Activated T-cell treated with anti-CD3 and anti-CD28 coated beads, Interleukin-2, amount 50 U/mL, for 72 hours (primary cell): ENCODE measurements at regions not wholly inside any gene's neighbourhood (a gene's known extent, or its start where the extent isn't known, plus 50 kb on each side); places are given as distances from the start of the nearest gene placed in this dataset.
"Not testable (repeated sequence)": the region's sequence is repeated elsewhere in the genome, so short reads cannot be mapped to it uniquely, and the experiment has no call there.

ENCODE experiments used
- ATAC-seq, 2 donors: fragments of 150-1000 bp; cut with Tn5 transposase; replicated peaks in 1 of 2; 2 replicates each; pipeline ENCODE4 v1.10.0; 2021; ENCODE audit warnings: moderate library complexity in 2 of 2, mild to moderate bottlenecking in 1 of 2
- DNase-seq, 2 donors: peaks; one replicate each; pipeline ENCODE4 v3.0.0; 2021 to 2022; ENCODE audit warnings: mixed read lengths in 1 of 2
- H3K27ac Mint-ChIP-seq: one replicate; pipeline ENCODE4 v1.8.0; 2022; ENCODE audit warnings: mild to moderate bottlenecking, moderate library complexity, mixed read lengths
- H3K27me3 Mint-ChIP-seq: one replicate; pipeline ENCODE4 v1.8.0; 2022; ENCODE audit warnings: low read depth, mixed read lengths
- H3K36me3 Mint-ChIP-seq, 2 donors: one replicate each; pipeline ENCODE4 v1.8.0; 2022; ENCODE audit warnings: mixed read lengths in 2 of 2, mild to moderate bottlenecking in 1 of 2; ENCODE audit not compliant: insufficient read depth in 2 of 2
- H3K4me1 Mint-ChIP-seq: one replicate; pipeline ENCODE4 v1.8.0; 2022; ENCODE audit warnings: low read depth, mixed read lengths
- H3K4me3 Mint-ChIP-seq, 2 donors: one replicate each; pipeline ENCODE4 v1.8.0; 2022; ENCODE audit warnings: mild to moderate bottlenecking in 2 of 2, mixed read lengths in 2 of 2, moderate library complexity in 2 of 2
- H3K9me3 Mint-ChIP-seq, 2 donors: one replicate each; pipeline ENCODE4 v1.8.0; 2022; ENCODE audit warnings: mixed read lengths in 2 of 2

DNA sequence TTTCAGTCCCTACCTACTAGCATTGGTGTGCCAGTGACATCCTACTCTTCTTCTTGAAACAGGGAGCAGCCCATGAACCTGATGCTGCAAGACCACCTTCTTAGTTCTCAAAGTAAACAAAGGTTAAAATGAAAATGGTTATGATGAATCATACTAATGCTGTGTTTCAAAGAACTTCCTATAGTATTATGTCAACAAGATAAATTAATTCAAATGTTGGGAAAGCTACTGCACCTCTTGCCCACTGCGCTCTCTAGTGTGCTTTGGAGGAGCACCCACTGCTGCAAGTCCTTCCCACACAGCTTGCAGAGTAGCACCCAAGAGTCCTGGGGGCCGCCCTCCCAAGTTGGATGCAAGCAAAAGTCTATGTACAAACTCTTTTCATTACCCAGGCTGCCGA, 81.1 kb downstream of the CD200R1L start:
- DNase-seq, result no peak
- Mint-ChIP-seq H3K4me3 (no peak overlapping the region), H3K4me1 (peaks cover 10% of the 10 kb centered on the region)

DNA sequence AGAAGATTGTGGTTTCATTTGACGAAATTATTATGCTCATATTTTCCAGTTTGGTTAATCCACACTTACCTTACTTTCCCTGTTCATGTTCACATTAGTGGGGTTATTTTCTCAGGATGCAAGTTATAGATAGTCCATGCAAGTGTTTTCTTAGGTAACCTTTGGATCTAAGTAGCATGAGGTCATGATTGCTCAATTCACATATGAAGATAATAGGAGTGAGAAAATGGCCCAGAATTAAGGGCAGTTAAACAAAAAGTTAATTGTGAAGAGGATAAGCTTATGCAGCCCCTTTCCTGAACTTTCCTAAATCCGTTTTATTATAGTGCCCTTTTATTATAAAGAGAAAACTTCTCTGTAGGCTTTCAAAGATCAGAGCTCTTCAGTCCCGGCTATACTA, 83.4 kb downstream of the CD200R1L start:
- DNase-seq (no peak), ATAC-seq (no peak)
- Mint-ChIP-seq H3K4me1 (no peaks in the 10 kb centered on the region), H3K4me3 (no peak overlapping the region), H3K9me3 (peaks cover 2 to 3% of the 10 kb centered on the region in 2 donors), H3K36me3 (no peaks in the 10 kb centered on the region), H3K27ac (no peak overlapping the region), H3K27me3 (no peaks in the 10 kb centered on the region)

More for the DNA sequence above, 81.1 kb downstream of the CD200R1L start:
- Mint-ChIP-seq H3K9me3 (peaks cover 2% of the 10 kb centered on the region in 2 donors), H3K27me3 (no peaks in the 10 kb centered on the region), H3K36me3 (no peaks in the 10 kb centered on the region), H3K27ac (no peak overlapping the region)
- no peak for ATAC-seq

DNA sequence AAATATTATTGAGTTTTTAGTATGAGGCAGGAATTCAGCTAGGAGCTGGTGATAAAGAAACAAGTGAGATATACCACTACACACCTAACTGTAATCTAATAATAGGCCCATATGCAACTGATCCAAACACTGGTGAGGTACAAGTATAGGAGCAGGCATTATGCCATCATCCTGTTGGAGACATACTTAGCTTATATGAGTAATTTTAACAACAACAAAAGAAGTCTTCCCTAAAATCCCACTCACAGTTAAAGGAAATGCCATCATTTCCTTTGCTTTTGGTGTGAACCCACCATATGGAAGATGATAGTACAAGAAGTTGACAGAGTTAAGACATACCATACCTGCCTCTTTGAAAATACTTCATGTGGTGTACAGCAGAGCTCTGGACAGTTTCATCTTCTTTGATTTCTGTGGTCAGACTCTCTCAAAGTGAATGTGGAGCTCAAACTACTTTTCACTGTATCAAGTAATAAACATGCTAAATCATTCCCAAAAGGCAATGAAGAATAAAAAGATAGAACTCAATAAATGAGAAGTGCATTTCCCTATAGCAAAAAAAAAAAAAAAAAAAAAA, 85.5 kb downstream of the CD200R1L start:
- Mint-ChIP-seq H3K27ac (no peak overlapping the region), H3K27me3 (no peaks in the 10 kb centered on the region), H3K9me3 (peaks cover 2 to 3% of the 10 kb centered on the region in 2 donors), H3K4me1 (no peaks in the 10 kb centered on the region), H3K36me3 (peaks cover 3 to 6% of the 10 kb centered on the region in 2 donors), H3K4me3 (no peak overlapping the region)
- no peak for ATAC-seq
- DNase-seq, result no peak

- Mint-ChIP-seq H3K4me3 (no peak overlapping the region), H3K9me3 (peaks cover 2 to 3% of the 10 kb centered on the region in 2 donors), H3K36me3 (peaks cover 3 to 6% of the 10 kb centered on the region in 2 donors), H3K27me3 (no peaks in the 10 kb centered on the region), H3K27ac (no peak overlapping the region), H3K4me1 (no peaks in the 10 kb centered on the region)
- ATAC-seq (no peak), DNase-seq (no peak)
Measured at GRCh38 chr3:112759681-112760080, 87.0 kb downstream of the CD200R1L start.

GRCh38 chr3:112759210-112759609, 87.5 kb downstream of the CD200R1L start:
- Mint-ChIP-seq H3K27me3 (no peaks in the 10 kb centered on the region), H3K9me3 (peaks cover 2 to 4% of the 10 kb centered on the region in 2 donors), H3K36me3 (peaks cover 3 to 6% of the 10 kb centered on the region in 2 donors), H3K27ac (no peak overlapping the region), H3K4me1 (no peaks in the 10 kb centered on the region), H3K4me3 (no peak overlapping the region)
- ATAC-seq, result no peak
- no peak for DNase-seq

DNA sequence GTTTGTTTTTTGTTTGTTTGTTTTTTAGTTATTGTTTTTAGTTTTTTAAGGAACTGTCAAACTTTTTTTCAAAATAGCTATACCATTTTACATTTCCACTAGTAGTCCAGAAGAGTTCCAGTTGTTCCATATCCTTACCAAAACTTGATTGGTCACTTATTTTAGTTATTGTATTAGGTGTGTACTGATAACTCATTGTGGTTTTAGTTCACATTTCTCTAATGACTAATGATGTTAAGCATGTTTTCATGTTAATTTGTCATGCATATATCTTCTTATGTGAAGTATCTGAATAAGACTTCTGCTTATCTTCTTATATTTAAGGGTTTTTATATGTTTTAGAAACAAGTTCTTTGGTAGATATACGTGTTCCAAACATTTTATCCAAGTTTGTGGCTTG, 89.5 kb downstream of the CD200R1L start:
- DNase-seq (no peak), ATAC-seq (no peak)
- no peaks in the 10 kb centered on the region for H3K27me3 Mint-ChIP-seq
- H3K4me1 Mint-ChIP-seq, result no peaks in the 10 kb centered on the region
- H3K4me3 Mint-ChIP-seq, result no peak overlapping the region
- H3K36me3 Mint-ChIP-seq, result peaks cover 3 to 6% of the 10 kb centered on the region in 2 donors
- peaks cover 2 to 4% of the 10 kb centered on the region in 2 donors for H3K9me3 Mint-ChIP-seq
- H3K27ac Mint-ChIP-seq, result no peak overlapping the region

DNA sequence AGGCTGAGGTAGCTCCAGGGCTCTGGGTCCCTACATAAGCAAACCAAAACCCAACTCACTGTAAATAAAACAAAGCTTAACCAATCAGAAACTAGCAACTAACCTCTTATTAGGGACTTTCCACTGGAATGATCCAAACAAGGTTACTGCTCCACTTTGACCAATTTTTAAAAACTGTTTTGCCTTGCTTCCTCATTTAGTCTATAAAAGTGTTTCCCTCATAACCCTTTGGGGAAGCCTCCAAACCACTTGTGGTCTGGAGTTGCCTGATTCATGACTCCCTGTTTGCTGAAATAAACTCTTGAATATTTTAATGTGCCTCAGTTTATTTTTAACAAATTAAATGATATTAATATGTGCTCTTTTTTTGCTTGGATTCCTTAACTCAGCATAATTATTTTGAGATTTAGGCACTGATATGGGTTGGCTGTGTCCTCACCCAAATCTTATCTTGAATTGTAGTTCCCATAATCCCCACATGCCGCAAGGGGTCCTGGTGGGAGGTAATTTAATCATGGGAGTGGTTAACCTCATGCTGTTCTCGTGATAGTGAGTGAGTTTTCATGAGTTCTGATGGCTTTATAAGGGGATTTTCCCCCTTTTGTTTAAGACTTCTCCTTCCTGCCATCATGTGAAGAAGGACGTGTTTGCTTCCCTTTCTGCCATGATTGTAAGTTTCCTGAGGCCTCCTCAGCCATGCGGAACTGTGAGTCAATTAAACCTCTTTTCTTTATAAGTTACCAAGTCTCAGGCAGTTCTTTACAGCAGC, 90.6 kb downstream of the CD200R1L start:
- Mint-ChIP-seq H3K9me3 (peaks cover 2 to 4% of the 10 kb centered on the region in 2 donors), H3K27me3 (no peaks in the 10 kb centered on the region), H3K4me1 (no peaks in the 10 kb centered on the region), H3K36me3 (peaks cover 3 to 6% of the 10 kb centered on the region in 2 donors), H3K4me3 (no peak overlapping the region), H3K27ac (no peak overlapping the region)
- DNase-seq (no peak), ATAC-seq (no peak)

DNA sequence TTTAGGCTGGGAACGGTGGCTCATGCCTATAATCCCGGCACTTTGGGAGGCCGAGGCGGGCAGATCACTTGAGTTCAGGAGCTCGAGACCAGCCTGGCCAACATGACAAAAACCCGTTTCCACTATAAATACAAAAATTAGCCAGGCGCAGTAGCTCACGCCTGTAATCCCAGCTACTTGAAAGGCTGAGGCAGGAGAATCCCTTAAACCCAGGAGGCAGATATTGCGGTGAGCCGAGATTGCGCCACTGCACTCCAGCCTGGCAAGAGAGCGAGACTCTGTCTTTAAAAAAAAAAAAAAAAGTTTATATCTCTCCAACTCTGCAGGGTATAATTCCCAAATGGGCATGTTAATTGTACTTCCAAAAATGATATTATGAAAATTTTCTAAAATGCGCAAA, 91.6 kb downstream of the CD200R1L start:
- H3K9me3 Mint-ChIP-seq, H3K27me3 Mint-ChIP-seq, H3K27ac Mint-ChIP-seq, H3K4me3 Mint-ChIP-seq, H3K36me3 Mint-ChIP-seq, ATAC-seq, DNase-seq, H3K4me1 Mint-ChIP-seq: not testable (repeated sequence)

GRCh38 chr3:112751564-112752512, 94.8 kb downstream of the CD200R1L start:
- Mint-ChIP-seq H3K27me3 (no peaks in the 10 kb centered on the region), H3K4me1 (no peaks in the 10 kb centered on the region), H3K4me3 (no peak overlapping the region), H3K36me3 (peaks cover 3 to 4% of the 10 kb centered on the region in 2 donors), H3K27ac (no peak overlapping the region), H3K9me3 (peaks cover 0 to 2% of the 10 kb centered on the region in 2 donors)
- no peak for ATAC-seq
- DNase-seq, result no peak

DNA sequence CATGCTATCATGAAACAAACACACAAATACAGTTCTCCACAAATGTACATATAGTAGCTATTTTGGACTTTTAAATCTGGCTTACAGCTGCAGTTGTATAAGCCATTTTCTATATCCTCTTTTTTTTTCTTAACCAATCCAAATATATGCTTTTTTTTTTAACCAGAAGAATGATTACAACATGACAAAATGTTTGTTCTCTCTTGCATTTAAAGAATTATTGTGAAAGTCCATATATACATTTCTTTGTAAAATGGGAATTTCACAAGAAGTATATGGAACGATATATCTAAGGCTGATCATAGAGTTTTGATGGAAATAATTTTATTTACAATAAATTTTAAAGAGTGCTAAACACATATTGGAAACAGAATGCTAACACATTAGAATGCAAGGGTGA, 95.6 kb downstream of the CD200R1L start:
- DNase-seq (no peak), ATAC-seq (no peak)
- Mint-ChIP-seq H3K27me3 (no peaks in the 10 kb centered on the region), H3K9me3 (peaks cover 0 to 2% of the 10 kb centered on the region in 2 donors), H3K4me3 (no peak overlapping the region), H3K4me1 (no peaks in the 10 kb centered on the region), H3K36me3 (peaks cover 0 to 1% of the 10 kb centered on the region in 2 donors), H3K27ac (no peak overlapping the region)

DNA sequence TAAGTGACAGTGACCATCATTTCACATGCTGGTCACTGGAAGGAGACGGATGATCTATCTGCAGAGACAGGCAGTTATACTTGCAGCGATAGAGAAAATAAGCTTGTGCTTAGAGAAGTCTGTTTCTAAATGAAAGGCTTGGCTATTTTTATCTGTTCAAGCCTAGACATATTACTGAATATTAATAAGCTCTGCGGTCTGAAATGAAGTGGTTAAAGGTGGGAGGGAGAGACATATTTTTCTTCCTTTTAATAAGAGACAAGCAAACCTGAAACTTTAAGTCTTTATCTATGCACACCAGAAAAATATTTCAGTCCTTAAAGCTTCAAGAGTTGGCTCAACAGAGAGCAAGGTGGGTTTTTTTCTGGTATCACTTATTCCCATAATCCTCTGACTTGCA, 99.0 kb downstream of the CD200R1L start:
- Mint-ChIP-seq H3K4me3 (no peak overlapping the region), H3K27ac (no peak overlapping the region), H3K9me3 (no peaks in the 10 kb centered on the region), H3K4me1 (peaks cover 12% of the 10 kb centered on the region), H3K27me3 (no peaks in the 10 kb centered on the region), H3K36me3 (peaks cover 0 to 1% of the 10 kb centered on the region in 2 donors)
- no peak for DNase-seq
- no peak for ATAC-seq

DNA sequence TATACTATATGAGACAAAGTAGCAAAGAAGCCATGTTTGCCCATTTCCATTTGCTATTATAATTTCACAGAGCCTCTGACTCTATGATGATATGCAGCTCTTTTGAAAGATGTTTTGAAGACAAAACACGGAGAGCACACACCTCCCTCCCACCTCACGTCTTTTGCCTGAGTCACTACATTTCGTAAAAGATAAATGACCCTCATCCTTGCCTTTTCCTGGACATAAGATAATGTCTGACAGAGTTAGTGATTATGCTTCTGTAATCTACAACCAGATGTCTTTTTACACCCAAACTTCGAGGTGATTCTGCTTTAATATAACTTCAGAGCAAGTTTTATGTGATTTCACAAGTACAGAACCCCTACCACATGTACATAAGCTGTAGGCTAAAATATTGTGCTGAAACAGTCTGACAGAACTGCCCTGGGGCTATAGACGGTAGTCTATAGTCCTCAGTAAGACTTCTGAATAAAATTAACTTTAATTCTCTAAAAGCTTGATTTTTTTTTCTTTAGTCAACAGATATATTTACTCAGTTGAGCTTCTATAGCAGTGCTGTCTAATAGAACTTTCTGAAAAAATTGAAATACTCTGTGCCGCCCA, 99.9 kb downstream of the CD200R1L start:
- DNase-seq (no peak), ATAC-seq (no peak)
- Mint-ChIP-seq H3K4me3 (no peak overlapping the region), H3K4me1 (peaks cover 13% of the 10 kb centered on the region), H3K27me3 (no peaks in the 10 kb centered on the region), H3K9me3 (no peaks in the 10 kb centered on the region), H3K27ac (no peak overlapping the region), H3K36me3 (peaks cover 0 to 1% of the 10 kb centered on the region in 2 donors)
